Stimulated activated CD4-positive, alpha-beta T cell treated with anti-CD3 and anti-CD28 coated beads, Interleukin-12 subunit alpha, Interleukin-12 subunit beta, amount 100 ng/mL, for 4 hours (primary cell): ENCODE measurements at regions not wholly inside any gene's neighbourhood (a gene's known extent, or its start where the extent isn't known, plus 50 kb on each side); places are given as distances from the start of the nearest gene placed in this dataset.
"Not testable (repeated sequence)": the region's sequence is repeated elsewhere in the genome, so short reads cannot be mapped to it uniquely, and the experiment has no call there.

Experiments
- DNase-seq: peaks from one replicate; pipeline ENCODE4 v3.0.0-alpha.2; 2020

GRCh38 chr1:22320587-22321344 lies 130.9 kb upstream of the ZBTB40 start:
- no peak for DNase-seq

- no peak for DNase-seq
Measured at GRCh38 chr1:22321917-22322316, 129.7 kb upstream of the ZBTB40 start.

GRCh38 chr1:22323141-22323845 lies 128.4 kb upstream of the ZBTB40 start:
- no peak for DNase-seq

- no peak for DNase-seq
Measured at GRCh38 chr1:22323846-22324504, 127.7 kb upstream of the ZBTB40 start.

GRCh38 chr1:22325531-22326371 lies 125.9 kb upstream of the ZBTB40 start:
- DNase-seq: no peak

GRCh38 chr1:22326372-22326915 lies 125.2 kb upstream of the ZBTB40 start:
- no peak for DNase-seq

- DNase-seq: no peak
Measured at GRCh38 chr1:22326931-22327330, 124.7 kb upstream of the ZBTB40 start.

- DNase-seq: no peak
Measured at GRCh38 chr1:22327411-22327810, 124.2 kb upstream of the ZBTB40 start.

- no peak for DNase-seq
Measured at GRCh38 chr1:22328331-22329147, 123.1 kb upstream of the ZBTB40 start.

GRCh38 chr1:22329148-22329515 lies 122.5 kb upstream of the ZBTB40 start:
- DNase-seq: no peak

GRCh38 chr1:22330092-22330759 lies 121.4 kb upstream of the ZBTB40 start:
- no peak for DNase-seq

GRCh38 chr1:22330760-22331119 lies 120.9 kb upstream of the ZBTB40 start:
- no peak for DNase-seq

- no peak for DNase-seq
Measured at GRCh38 chr1:22331618-22332423, 119.8 kb upstream of the ZBTB40 start.

GRCh38 chr1:22332424-22332717 lies 119.3 kb upstream of the ZBTB40 start:
- DNase-seq: no peak

GRCh38 chr1:22332795-22333499 lies 118.7 kb upstream of the ZBTB40 start:
- no peak for DNase-seq

GRCh38 chr1:22333516-22334121 lies 118.0 kb upstream of the ZBTB40 start:
- DNase-seq: no peak

- DNase-seq: no peak
Measured at GRCh38 chr1:22334860-22335550, 116.6 kb upstream of the ZBTB40 start.

GRCh38 chr1:22336274-22336673 lies 115.4 kb upstream of the ZBTB40 start:
- not testable (repeated sequence) for DNase-seq
